GM12891 (cell line): ENCODE measurements at regions not wholly inside any gene's neighbourhood (a gene's known extent, or its start where the extent isn't known, plus 50 kb on each side); places are given as distances from the start of the nearest gene placed in this dataset.

ENCODE experiments used
- DNase-seq: peaks from one replicate; pipeline ENCODE4 v3.0.0; 2011; ENCODE audit warnings: low spot score; ENCODE audit not compliant: insufficient read length
- FAIRE-seq: peaks from 2 replicates; lab custom pipeline; 2011; peaks lifted over from hg19 to GRCh38; lab: Jason Lieb, UNC
- PAX5 ChIP-seq: IDR thresholded peaks from 2 replicates; pipeline ENCODE4 v1.6.1; 2011; ENCODE audit warnings: low read length, moderate library complexity, mild to moderate bottlenecking; ENCODE audit not compliant: insufficient read depth, severe bottlenecking
- POLR2A ChIP-seq: IDR thresholded peaks from 2 replicates; pipeline ENCODE4 v1.6.1; 2011; ENCODE audit warnings: low read depth, low read length, control low read depth
- POLR2AphosphoS5 ChIP-seq: IDR thresholded peaks from 2 replicates; pipeline ENCODE4 v1.6.1; 2011; ENCODE audit warnings: low read depth, low read length, control low read depth
- POU2F2 ChIP-seq: IDR thresholded peaks from 2 replicates; pipeline ENCODE4 v1.6.1; 2011; ENCODE audit warnings: low read depth, mild to moderate bottlenecking, control low read depth, low read length, moderate library complexity
- SPI1 ChIP-seq: IDR thresholded peaks from 2 replicates; pipeline ENCODE4 v1.6.1; 2011; ENCODE audit warnings: low read depth, low read length, control low read depth
- TAF1 ChIP-seq: IDR thresholded peaks from 2 replicates; pipeline ENCODE4 v1.6.1; 2011; ENCODE audit warnings: low read depth, low read length, control low read depth

GRCh38 chr6:154885214-154885613 lies 109.9 kb upstream of the TIAM2 start:
- DNase-seq: no peak
- TF ChIP-seq TAF1: no peak
- TF ChIP-seq POLR2AphosphoS5: no peak
- TF ChIP-seq POU2F2: no peak
- TF ChIP-seq SPI1: no peak
- no peak for TF ChIP-seq POLR2A
- TF ChIP-seq PAX5: no peak
- FAIRE-seq: peak; percentile 38

DNA sequence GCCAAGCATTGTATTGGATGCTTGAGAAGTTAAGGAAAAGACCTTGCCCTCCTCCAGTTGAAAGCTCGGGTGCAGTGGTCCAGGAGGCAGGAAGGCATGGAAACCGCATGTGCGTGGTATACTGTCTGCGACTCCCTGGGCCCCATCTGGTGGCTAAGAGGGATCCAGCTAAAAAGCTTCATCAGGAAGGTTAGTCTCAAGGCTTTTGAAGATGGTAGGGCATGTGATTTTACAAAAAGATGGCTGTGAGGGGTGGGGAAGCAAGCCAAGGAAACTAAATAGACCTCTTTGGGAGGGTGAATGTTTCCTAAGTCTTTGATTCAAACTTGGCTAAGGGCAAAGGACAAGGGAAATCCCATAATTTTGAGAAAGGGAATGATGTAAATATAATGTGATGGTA lies 109.1 kb upstream of the TIAM2 start:
- no peak for FAIRE-seq
- TF ChIP-seq TAF1 (no peak), POLR2A (no peak), POLR2AphosphoS5 (no peak), POU2F2 (no peak), PAX5 (no peak), SPI1 (no peak)

GRCh38 chr6:154886471-154886870 lies 108.6 kb upstream of the TIAM2 start:
- FAIRE-seq (no peak), DNase-seq (no peak)
- TF ChIP-seq PAX5 (no peak), TAF1 (no peak), POU2F2 (no peak), SPI1 (no peak), POLR2AphosphoS5 (no peak), POLR2A (no peak)

More for the DNA sequence above, 109.1 kb upstream of the TIAM2 start:
- no peak for DNase-seq

DNA sequence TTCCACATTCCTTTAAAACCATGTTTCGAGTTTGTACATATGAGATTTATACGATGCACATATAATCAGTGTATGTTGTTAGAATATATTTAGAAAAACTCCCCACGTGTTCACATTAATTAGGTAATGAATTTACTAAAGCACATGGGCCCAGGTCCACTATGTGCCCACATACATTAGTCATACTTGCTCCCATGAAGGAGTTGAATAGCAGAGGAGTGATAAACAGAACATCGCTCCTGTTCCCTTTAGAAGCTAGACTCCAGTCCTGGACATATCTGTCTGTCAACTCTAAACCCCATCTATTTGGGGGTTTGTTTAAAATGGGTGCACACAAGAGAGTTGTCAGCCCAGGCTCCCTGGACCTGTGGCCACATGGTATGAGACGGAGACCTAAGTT lies 108.1 kb upstream of the TIAM2 start:
- no peak for DNase-seq
- no peak for FAIRE-seq
- TF ChIP-seq SPI1: no peak
- no peak for TF ChIP-seq POLR2AphosphoS5
- TF ChIP-seq PAX5: no peak
- TF ChIP-seq TAF1: no peak
- no peak for TF ChIP-seq POU2F2
- no peak for TF ChIP-seq POLR2A

GRCh38 chr6:154888421-154889295 lies 106.5 kb upstream of the TIAM2 start:
- TF ChIP-seq POLR2A (no peak), TAF1 (no peak), SPI1 (no peak), PAX5 (no peak), POU2F2 (no peak), POLR2AphosphoS5 (no peak)
- DNase-seq: no peak
- no peak for FAIRE-seq

DNA sequence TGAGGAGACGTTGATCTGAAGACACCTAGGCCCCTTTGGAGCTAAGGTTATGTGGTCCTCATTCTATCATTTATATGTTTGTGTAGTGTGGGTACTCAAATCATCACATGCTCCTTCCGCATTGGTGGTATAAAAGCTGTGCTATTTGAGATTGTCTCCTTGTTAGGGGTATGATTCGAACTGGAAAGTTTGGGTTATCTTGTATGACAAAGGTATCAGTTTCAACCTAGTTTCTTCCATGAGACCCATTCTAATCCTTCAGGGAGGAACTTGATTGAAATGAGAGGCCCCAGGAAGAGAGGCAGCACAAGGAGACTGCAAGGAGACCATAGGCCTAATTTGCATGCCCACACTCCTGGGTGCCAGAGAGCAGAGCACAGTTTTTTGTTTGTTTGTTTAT lies 104.2 kb upstream of the TIAM2 start:
- TF ChIP-seq POLR2AphosphoS5 (no peak), TAF1 (no peak), POU2F2 (no peak), POLR2A (no peak), PAX5 (no peak), SPI1 (no peak)
- no peak for DNase-seq
- FAIRE-seq: no peak

DNA sequence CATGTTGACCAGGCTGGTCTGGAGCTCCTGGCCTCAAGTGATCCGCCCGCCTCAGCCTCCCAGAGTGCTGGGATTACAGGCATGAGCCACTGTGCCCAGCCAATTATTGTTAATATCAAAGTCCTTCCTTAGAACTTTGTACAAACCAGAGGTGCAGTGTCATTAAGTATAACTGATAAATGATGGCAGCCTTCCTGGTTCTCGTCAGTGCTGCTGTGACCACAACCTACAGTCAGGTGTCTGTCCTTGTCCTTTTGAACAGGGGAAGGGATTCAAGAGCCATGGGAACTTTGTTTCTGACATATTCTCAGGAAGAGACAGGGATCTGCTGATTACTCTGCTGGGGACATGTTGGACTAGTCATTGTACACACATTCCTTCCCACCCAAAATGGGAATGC lies 103.2 kb upstream of the TIAM2 start:
- DNase-seq: no peak

DNA sequence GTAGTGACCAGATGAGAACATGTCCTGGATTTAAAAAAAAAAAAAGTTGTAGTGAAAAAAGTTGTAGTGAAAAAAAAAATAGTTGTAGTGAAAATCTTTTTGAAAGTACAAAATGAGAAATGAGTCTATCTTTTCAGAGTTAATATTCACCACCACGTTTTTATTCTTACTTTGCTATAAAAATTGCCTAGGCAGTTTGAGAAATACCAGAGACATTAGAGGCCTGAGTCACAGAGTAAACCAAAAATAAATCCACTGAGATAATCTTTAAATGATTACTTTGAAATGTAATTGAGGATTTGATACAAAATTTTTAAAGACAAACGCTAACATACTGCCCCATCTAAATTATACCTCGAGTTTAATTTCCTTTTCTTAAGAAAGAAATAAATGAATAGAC lies 101.2 kb upstream of the TIAM2 start:
- DNase-seq (no peak), FAIRE-seq (no peak)
- no peak for TF ChIP-seq SPI1
- TF ChIP-seq PAX5: no peak
- no peak for TF ChIP-seq POLR2AphosphoS5
- no peak for TF ChIP-seq POLR2A
- TF ChIP-seq POU2F2: no peak
- TF ChIP-seq TAF1: no peak

More for the DNA sequence above, 103.2 kb upstream of the TIAM2 start:
- no peak for FAIRE-seq
- no peak for TF ChIP-seq POU2F2
- no peak for TF ChIP-seq PAX5
- no peak for TF ChIP-seq TAF1
- TF ChIP-seq SPI1: no peak
- no peak for TF ChIP-seq POLR2A

GRCh38 chr6:154894902-154895301 lies 100.2 kb upstream of the TIAM2 start:
- TF ChIP-seq POU2F2: no peak
- FAIRE-seq (no peak), DNase-seq (no peak)

- DNase-seq (no peak), FAIRE-seq (no peak)
- no peak for TF ChIP-seq TAF1
These were observed 99.3 kb upstream of the TIAM2 start for GRCh38 chr6:154895841-154896240.

DNA sequence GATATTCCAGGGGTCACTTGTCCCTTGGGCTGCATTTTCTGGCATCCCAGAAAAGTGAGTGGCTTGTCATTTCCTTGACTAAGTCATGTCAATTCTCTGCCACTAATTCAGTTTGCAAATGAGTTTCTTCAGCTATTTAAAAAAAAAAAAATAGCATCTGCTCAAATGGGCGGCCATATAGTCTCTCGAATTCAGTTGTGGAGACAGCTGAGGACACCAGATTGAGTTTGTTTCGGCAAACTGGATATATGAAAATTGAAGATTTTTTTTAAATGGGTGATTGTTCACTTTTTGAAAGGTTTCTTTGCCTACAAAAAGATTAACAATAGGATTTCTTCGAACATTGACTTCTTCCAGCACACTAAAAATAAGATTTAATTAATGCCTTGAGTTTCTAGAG lies 96.3 kb upstream of the TIAM2 start:
- FAIRE-seq (no peak), DNase-seq (no peak)
- TF ChIP-seq POU2F2: no peak
- no peak for TF ChIP-seq POLR2AphosphoS5
- TF ChIP-seq SPI1: no peak
- TF ChIP-seq POLR2A: no peak
- TF ChIP-seq TAF1: no peak
